Ramos (cell line): ENCODE measurements at regions not wholly inside any gene's neighbourhood (a gene's known extent, or its start where the extent isn't known, plus 50 kb on each side); places are given as distances from the start of the nearest gene placed in this dataset.

Experiments used
- in situ Hi-C: fragments of 300-500 bp; cut with MboI; formaldehyde crosslinking; loops from one replicate; pipeline ENCODE4 v1.14.3; 2022; ENCODE audit warnings: low sequenced_read_pairs; ENCODE audit not compliant: unreplicated experiment

- in situ Hi-C loops = no loop called here
Observed at GRCh38 chr2:43097644-43098408, 128.6 kb downstream of the ZFP36L2 start.

- in situ Hi-C loops = no loop called here
Observed at GRCh38 chr2:43095533-43096295, 130.7 kb downstream of the ZFP36L2 start.

- in situ Hi-C loops = no loop called here
Observed at GRCh38 chr2:43092520-43093179, 133.8 kb downstream of the ZFP36L2 start.

GRCh38 chr2:43090317-43090716, 136.1 kb downstream of the ZFP36L2 start:
- in situ Hi-C loops = no loop called here

GRCh38 chr2:43088143-43089073, 138.0 kb downstream of the ZFP36L2 start:
- in situ Hi-C loops = no loop called here

- in situ Hi-C loops = no loop called here
Observed at GRCh38 chr2:43087413-43087812, 139.0 kb downstream of the ZFP36L2 start.

- in situ Hi-C loops = no loop called here
Observed at GRCh38 chr2:43086451-43087221, 139.8 kb downstream of the ZFP36L2 start.

GRCh38 chr2:43085929-43086328, 140.5 kb downstream of the ZFP36L2 start:
- in situ Hi-C loops = no loop called here

GRCh38 chr2:43085505-43085904, 140.9 kb downstream of the ZFP36L2 start:
- in situ Hi-C loops = no loop called here

- in situ Hi-C loops = no loop called here
Observed at GRCh38 chr2:43084699-43085091, 141.7 kb downstream of the ZFP36L2 start.

- in situ Hi-C loops = no loop called here
Observed at GRCh38 chr2:43083710-43084698, 142.4 kb downstream of the ZFP36L2 start.

GRCh38 chr2:43082903-43083677, 143.3 kb downstream of the ZFP36L2 start:
- in situ Hi-C loops = no loop called here

GRCh38 chr2:43082111-43082894, 144.1 kb downstream of the ZFP36L2 start:
- in situ Hi-C loops = no loop called here

GRCh38 chr2:43081131-43081765, 145.2 kb downstream of the ZFP36L2 start:
- in situ Hi-C loops = no loop called here

GRCh38 chr2:43080571-43081021, 145.8 kb downstream of the ZFP36L2 start:
- in situ Hi-C loops = no loop called here
